COLO668 (cell line): ENCODE measurements at regions not wholly inside any gene's neighbourhood (a gene's known extent, or its start where the extent isn't known, plus 50 kb on each side); places are given as distances from the start of the nearest gene placed in this dataset.

Source experiments
- DNase-seq: peaks from one replicate; lab custom pipeline; 2025; ENCODE audit not compliant: unreplicated experiment; lab: John Stamatoyannopoulos, UW

DNA sequence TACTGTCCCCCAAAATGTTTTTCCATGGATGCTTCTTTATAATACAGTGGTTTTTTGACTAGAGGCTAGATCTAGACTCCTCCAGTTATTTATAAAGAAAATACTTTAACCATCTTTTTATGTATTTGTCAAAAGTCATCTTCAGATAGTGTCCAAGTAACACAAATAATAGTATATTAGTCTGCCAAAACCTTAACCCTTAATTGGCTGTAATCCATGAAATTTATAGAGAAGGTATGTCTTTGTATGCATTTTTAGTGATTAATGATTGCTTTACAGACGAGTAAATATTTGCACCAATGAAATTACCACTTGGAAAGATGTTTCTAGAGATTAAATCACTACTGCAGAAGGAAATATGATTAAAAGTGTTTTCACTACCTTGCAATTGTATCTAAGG lies 451.8 kb upstream of the NRXN1 start:
- DNase-seq = no peak

DNA sequence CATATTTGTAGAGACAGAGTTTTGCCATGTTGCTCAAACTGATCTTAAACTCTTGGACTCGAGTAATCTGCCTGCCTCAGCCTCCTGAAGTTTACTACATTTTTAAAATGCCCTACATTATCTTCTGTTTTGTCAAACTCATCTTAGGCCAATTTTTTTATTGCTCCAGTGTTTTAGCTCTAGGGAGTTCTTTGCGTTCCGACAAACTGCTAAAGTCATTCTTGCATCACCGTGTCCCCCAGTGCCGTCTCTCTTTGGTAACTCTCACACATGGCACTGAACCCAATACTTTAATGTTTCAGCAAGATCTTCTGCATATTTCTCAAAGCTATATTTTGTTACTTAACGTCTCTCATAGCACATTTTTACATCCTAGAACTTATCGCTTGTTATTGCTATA lies 440.9 kb upstream of the NRXN1 start:
- DNase-seq = no peak

DNA sequence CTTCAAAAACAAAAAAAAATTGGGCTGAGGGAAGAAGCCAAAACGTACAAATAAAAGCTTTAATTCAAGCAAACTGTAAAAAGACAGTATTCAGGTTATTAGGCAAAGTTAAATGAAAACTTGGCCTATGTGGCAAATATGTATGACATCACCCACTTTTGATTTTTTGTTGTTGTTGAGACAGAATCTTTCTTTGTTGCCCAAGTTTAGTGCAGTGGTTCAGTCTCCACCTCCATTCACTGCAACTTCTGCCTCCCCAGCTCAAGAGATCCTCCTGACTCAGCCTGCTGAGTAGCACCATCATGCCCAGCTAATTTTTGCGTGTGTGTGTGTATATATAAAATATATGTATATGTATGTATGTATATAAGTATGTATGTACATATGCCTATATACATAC lies 440.4 kb upstream of the NRXN1 start:
- no peak for DNase-seq

DNA sequence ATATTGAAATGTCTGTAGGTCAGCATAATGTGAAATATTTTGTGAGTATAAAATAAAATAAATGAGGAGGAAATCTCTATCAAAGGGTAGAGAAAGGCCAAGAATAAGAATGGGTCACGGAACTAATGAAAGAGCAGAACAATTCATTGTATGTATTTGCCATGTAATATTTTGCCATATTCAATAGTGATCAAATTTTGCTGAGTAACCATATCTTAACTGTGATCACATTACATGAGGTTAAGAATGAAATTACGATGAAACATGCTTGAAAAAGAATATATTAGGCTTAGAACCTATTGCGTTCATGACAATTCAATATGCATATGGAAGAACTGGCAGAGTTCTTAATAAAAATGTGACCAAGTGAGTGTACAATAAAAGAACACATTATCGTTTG lies 437.2 kb upstream of the NRXN1 start:
- no peak for DNase-seq

DNA sequence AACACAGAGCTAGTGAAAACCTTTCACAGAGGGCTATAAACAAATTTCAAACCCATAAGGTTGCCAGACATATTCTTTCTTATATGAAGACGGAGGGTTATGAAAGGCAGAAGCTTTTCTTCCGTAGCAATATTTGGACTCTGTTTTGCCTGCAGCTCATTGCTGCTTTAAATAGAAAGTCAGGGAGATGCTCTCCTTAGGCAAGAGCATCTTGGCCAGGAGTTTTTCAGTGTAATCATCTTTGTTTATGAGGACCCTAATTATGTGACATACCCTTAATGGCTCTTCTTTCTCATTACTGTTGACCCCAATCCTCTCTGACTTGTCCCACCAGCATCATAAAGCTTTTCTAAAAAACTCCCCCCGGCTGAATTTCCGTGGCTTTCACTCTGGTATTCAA lies 433.4 kb upstream of the NRXN1 start:
- DNase-seq = no peak

DNA sequence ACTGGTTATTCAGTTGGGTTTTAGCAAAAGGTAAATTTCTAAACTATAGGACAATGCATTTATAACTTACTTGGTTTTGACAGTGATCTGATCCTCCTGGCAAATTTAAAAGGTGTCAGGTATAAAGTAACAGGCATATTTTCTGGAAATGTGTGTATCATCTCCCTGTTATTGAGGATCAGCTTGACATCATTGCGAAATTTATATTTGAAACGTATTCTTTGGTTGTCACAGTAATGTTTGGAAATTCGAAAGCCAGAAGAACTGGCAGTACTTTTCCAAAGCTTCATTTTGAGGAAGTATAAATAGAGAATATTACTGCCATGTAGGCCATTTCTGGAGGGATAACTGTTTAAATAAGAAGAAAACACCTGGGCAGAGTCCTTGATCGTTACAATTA lies 422.2 kb upstream of the NRXN1 start:
- DNase-seq = no peak

- DNase-seq = no peak
Measured at GRCh38 chr2:51448911-51449310, 417.0 kb upstream of the NRXN1 start.

- DNase-seq = no peak
Measured at GRCh38 chr2:51441786-51442185, 409.9 kb upstream of the NRXN1 start.

GRCh38 chr2:51424418-51424817 lies 392.5 kb upstream of the NRXN1 start:
- no peak for DNase-seq

DNA sequence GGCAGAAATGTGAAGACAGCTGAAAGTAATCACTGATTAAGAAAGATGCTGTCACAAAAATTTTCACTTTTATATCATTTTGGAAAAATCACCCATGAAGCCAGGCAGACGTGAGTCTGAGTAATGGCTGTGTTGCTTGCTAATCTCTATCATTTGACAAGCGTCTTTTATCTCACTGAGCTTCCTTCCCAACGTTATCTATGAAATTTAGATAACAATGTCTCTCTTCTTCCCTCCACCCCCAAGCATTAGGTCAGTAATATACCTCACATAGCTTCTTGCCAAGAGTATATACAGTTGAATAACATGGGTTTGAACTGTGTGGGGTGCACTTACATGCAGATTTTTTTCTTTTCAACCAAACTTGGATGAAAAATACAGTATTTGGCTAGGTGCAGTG lies 388.6 kb upstream of the NRXN1 start:
- DNase-seq = no peak

- DNase-seq = no peak
Measured at GRCh38 chr2:51413726-51414125, 381.8 kb upstream of the NRXN1 start.

DNA sequence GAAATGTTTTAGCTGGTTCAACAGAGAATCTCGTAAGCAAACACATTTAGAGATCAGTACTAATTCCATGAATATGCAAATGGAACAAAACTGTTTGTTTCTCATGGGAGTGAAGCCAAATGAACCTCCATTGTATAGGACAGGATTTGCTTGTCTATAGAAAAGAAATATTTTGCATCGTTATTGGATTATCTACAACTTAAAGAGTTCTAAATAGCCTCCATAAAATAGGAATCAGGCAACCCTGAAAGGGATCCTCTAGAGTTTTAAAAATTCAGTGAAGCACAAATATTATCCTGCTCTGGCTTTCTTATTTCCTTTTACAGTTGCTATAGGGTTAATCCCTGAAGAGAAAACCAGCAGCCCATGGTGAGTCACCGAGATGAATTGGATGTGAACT lies 378.4 kb upstream of the NRXN1 start:
- DNase-seq = no peak

GRCh38 chr2:51409920-51410319 lies 378.0 kb upstream of the NRXN1 start:
- DNase-seq = no peak

- DNase-seq = no peak
Measured at GRCh38 chr2:51404226-51404625, 372.3 kb upstream of the NRXN1 start.

DNA sequence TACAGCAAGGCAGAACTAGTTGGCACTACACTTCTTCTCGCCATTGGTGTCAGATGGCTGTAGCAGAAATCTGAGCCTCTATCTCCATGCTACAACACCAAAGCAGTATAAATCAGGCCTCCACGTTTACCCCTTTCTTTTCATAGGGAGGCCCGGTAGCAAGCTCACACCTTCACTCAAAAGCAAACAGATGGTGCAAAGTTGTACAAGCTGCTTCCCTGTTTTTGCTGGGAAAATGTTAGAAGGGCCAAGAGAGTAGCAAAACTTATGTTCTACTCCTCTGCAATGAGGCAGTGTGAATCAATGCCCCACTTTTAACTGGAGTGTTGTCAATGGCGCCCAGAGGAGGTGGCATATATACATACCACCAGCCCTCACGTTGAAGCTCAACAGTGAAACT lies 369.6 kb upstream of the NRXN1 start:
- no peak for DNase-seq

GRCh38 chr2:51387235-51387634 lies 355.3 kb upstream of the NRXN1 start:
- no peak for DNase-seq

DNA sequence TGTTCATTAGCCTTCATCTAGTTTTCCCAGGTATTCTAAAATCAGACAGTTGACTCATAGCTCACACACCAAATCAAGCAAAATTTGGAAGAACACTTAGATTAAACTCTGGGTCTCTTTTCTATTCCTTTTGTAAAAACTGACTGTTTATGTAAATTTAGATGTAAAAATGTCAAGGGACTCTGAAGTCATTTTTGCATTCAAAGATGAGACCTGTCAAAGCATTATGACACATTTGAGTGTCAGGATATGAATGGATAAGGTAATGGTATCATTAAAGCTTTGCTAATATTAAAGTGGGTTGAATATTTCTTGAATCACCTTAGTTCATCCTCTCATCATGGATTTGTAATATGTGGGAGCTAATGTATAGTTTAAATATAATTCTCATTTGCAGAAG lies 348.1 kb upstream of the NRXN1 start:
- DNase-seq = no peak

GRCh38 chr2:51368250-51368649 lies 336.3 kb upstream of the NRXN1 start:
- DNase-seq = no peak

DNA sequence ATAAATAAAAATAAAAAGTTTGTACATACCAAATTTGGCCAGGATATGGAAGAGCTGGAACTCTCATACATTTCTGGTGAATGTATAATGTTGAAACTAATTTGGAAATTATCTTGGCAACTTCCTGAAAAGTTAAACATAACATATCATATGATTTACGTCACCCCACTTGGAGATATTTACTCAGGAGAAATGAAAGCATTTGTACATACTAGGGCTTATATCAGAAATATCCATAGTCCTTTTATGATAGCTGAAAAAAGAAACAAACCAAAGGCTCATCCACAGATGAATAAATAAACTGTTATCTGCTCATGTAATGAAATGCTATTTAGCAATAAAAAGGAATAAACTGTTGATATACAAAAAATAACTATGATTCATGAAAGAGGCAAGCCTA lies 318.2 kb upstream of the NRXN1 start:
- DNase-seq = no peak

DNA sequence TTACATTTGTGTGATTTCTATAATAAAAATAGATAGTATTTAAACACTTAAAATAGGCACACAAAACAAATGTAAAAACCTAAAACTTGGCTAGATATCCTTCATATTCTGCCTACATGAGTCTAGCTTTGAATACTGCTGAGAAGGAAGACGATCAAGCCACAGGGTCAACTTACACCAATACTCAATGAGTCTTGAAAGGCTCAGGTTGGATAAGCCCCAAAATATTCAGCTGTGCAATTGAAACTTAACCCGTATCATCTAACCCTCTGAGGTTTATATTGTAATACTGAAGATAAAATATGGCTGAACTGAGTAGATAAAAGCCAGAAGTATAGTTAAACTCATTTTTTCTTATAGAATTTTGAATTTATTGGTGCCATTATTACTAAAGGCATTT lies 313.0 kb upstream of the NRXN1 start:
- no peak for DNase-seq

GRCh38 chr2:51335087-51336058 lies 303.4 kb upstream of the NRXN1 start:
- no peak for DNase-seq

DNA sequence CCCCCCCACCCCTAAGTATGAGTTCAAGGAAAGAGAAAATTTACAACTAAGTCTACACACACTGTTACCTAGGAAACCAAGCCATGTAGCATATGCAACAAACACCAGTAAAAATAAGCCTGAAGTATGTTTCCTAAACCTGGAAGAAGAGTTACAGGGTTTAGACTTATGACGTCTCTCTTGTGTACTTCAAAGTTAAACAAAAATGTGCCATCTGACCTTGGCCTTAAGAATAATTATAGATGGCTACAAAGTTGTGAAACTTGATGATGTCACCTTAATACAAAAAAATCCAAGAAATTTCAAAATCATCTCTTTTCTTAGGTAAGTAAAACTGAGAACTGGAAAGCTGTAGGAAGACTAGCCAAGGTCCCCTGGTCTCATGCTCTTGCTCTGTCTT lies 297.6 kb upstream of the NRXN1 start:
- DNase-seq = no peak

DNA sequence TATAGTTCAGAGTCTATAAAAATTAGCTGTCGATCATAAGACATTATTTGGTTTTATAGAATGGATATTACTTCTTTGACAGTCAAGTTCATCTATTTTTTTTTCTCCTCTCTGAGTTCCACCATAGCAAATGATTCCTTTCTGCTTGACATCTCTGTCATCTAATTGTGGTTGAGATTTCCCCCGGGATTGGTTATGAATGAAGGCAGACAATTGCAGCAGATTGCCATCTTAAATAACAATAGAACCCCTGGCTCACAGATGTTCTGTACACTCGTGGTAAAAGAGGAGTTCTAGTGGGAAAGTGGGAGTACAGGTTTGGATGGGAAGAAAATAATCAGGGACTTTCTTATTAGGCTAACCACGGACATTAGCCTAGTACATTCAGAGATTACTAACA lies 292.1 kb upstream of the NRXN1 start:
- DNase-seq = no peak
